ENCODE measurements at regions not wholly inside any gene's neighbourhood (a gene's known extent, or its start where the extent isn't known, plus 50 kb on each side); places are given as distances from the start of the nearest gene placed in this dataset.

DNA sequence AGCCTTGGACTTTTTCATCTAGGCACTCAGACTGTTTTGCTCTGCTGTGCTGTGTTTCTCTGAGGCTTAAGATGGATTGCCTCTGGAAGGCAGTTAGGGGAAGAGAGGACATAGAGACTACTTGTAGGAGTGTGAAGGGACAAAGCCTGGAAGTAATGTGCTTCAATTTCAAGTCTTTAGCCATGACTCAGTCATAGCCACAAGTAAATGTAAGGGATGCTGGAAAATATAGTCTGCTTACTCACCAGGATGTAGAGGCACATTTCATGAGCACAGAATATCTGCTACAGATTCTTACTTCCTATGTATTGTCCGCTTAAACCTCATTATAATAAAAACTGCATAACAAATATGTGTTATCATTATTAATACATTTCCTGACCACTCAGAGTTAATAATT is 794.3 kb upstream of the NOVA1 start:
- TF ChIP-seq, protein P1, sequence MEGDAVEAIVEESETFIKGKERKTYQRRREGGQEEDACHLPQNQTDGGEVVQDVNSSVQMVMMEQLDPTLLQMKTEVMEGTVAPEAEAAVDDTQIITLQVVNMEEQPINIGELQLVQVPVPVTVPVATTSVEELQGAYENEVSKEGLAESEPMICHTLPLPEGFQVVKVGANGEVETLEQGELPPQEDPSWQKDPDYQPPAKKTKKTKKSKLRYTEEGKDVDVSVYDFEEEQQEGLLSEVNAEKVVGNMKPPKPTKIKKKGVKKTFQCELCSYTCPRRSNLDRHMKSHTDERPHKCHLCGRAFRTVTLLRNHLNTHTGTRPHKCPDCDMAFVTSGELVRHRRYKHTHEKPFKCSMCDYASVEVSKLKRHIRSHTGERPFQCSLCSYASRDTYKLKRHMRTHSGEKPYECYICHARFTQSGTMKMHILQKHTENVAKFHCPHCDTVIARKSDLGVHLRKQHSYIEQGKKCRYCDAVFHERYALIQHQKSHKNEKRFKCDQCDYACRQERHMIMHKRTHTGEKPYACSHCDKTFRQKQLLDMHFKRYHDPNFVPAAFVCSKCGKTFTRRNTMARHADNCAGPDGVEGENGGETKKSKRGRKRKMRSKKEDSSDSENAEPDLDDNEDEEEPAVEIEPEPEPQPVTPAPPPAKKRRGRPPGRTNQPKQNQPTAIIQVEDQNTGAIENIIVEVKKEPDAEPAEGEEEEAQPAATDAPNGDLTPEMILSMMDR (IDR thresholded peaks at IDR 0.05), result no peak
- DNase-seq (ENCODE audit: extremely low spot score, unreplicated experiment), result no peak
- H3K27ac Mint-ChIP-seq (ENCODE audit: unreplicated experiment), result peak overlapping the region; percentile 29
- no peaks in the 10 kb centered on the region for H3K9me3 Mint-ChIP-seq (ENCODE audit: unreplicated experiment)
- no peaks in the 10 kb centered on the region for H3K27me3 Mint-ChIP-seq (ENCODE audit: unreplicated experiment)
- no peaks in the 10 kb centered on the region for H3K36me3 Mint-ChIP-seq (ENCODE audit: unreplicated experiment)
- peaks cover 20% of the 10 kb centered on the region for H3K4me1 Mint-ChIP-seq (ENCODE audit: unreplicated experiment)
- H3K4me3 Mint-ChIP-seq (ENCODE audit: unreplicated experiment), result no peak overlapping the region

DNA sequence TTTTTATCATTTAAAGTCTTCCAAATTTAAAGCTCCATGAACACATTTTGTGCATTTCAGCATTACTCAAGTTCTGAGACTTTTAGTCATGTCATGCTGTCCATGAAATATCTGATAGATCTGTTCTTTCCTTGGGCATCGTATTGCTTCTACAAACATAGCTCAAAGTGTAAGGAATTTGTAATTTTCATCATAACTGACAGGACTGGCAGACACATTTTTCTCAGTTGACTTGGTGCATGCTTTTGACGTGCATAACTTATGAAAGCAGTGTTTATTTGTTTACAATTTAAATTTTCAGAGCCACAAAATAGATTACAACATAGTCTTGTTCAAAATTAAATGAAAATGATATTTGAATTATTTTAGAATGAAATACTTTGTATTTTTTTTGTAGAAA is 812.1 kb upstream of the NOVA1 start:
- H3K27me3 Mint-ChIP-seq (ENCODE audit: unreplicated experiment), result no peaks in the 10 kb centered on the region
- H3K36me3 Mint-ChIP-seq (ENCODE audit: unreplicated experiment), result no peaks in the 10 kb centered on the region
- TF ChIP-seq, protein P1 (IDR thresholded peaks at IDR 0.05), result no peak
- H3K27ac Mint-ChIP-seq (ENCODE audit: unreplicated experiment), result peak overlapping the region; percentile 81
- no peak overlapping the region for H3K4me3 Mint-ChIP-seq (ENCODE audit: unreplicated experiment)
- H3K4me1 Mint-ChIP-seq (ENCODE audit: unreplicated experiment), result peaks cover 31% of the 10 kb centered on the region
- H3K9me3 Mint-ChIP-seq (ENCODE audit: unreplicated experiment), result no peaks in the 10 kb centered on the region
- DNase-seq (ENCODE audit: extremely low spot score, unreplicated experiment), result no peak

DNA sequence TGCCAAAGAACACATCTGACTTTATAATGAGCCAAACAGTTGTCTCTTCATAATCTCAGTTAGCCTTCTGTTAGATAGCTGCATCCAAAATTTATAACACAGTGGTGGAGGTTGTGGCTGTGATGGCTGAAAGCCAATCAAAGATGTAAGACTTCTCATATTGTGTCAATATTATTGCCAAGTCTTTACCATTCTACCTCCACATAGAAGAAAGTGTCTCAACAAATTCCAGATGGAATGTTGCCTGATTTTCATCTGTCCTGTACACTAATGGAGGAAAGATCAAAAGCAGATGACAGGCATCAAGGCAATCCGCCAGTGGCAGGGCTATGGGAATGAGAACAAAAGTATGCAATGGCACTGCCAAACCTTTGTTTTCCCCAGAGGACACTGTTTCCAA is 813.1 kb upstream of the NOVA1 start:
- peak overlapping the region; percentile 1 for H3K27ac Mint-ChIP-seq (ENCODE audit: unreplicated experiment)
- H3K36me3 Mint-ChIP-seq (ENCODE audit: unreplicated experiment), result no peaks in the 10 kb centered on the region
- H3K27me3 Mint-ChIP-seq (ENCODE audit: unreplicated experiment), result no peaks in the 10 kb centered on the region
- TF ChIP-seq, protein P1 (IDR thresholded peaks at IDR 0.05), result no peak
- H3K9me3 Mint-ChIP-seq (ENCODE audit: unreplicated experiment), result no peaks in the 10 kb centered on the region
- H3K4me3 Mint-ChIP-seq (ENCODE audit: unreplicated experiment), result no peak overlapping the region
- peaks cover 31% of the 10 kb centered on the region for H3K4me1 Mint-ChIP-seq (ENCODE audit: unreplicated experiment)
- DNase-seq (ENCODE audit: extremely low spot score, unreplicated experiment), result no peak

DNA sequence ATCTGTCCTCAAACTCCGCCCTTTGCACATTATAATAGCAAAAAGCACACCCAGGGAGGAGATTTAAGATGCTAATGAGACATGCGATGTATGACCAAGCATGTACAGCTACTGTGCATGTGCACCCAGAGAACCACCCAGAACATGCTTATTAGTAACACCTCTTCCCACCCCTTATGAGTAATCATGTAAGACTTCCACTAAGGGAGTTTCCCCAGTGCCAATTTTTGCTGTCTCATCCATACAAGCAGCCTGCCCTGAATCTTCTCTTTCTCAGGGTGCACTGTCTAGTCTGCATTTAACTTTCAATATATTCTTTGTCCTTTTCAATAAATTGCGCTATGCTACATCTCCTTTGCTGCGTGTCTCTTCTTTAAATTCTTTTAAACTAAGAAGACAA is 830.0 kb upstream of the NOVA1 start:
- Mint-ChIP-seq H3K4me3 (ENCODE audit: unreplicated experiment) (no peak overlapping the region), H3K4me1 (ENCODE audit: unreplicated experiment) (peaks cover 27% of the 10 kb centered on the region), H3K36me3 (ENCODE audit: unreplicated experiment) (no peaks in the 10 kb centered on the region), H3K9me3 (ENCODE audit: unreplicated experiment) (peaks cover 8% of the 10 kb centered on the region), H3K27ac (ENCODE audit: unreplicated experiment) (peak overlapping the region; percentile 69), H3K27me3 (ENCODE audit: unreplicated experiment) (no peaks in the 10 kb centered on the region)
- no peak for DNase-seq (ENCODE audit: extremely low spot score, unreplicated experiment)
- TF ChIP-seq, protein P1 (IDR thresholded peaks at IDR 0.05), result no peak

DNA sequence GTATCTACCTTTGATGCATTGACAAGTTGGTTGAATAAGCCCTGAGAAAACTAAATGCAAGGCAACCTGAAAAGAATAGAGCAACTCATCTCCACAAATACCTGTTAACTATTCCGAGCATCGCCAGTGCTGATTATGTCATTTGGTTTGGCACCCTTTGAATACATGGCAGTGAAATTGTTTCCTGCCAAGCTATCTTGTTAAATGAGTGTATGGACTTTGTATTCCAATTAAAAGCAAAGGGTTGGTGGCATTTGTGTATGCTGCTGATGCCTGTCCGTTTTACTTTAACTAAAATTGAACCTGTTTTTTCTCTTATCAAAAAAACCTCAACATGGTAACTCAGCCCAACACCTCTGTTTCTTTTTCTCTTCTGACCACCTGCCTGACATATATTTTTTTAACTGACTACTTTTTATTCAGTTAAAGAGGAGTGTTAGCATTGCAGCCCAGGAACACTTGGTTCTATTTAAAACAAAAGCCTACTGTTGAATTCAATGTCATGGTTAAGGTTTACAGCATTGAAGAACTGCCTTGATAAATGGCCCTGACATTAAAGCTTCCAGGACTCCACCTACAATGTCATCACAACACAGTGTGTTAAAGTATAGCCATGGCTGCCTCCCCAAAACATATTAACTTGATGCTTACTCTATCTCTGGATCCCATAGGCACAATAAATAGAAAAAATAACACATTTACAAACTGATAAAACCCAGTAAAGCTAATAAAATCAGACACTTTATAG is 838.3 kb upstream of the NOVA1 start:
- H3K4me3 Mint-ChIP-seq (ENCODE audit: unreplicated experiment), result no peak overlapping the region
- H3K27me3 Mint-ChIP-seq (ENCODE audit: unreplicated experiment), result no peaks in the 10 kb centered on the region
- DNase-seq (ENCODE audit: extremely low spot score, unreplicated experiment), result no peak
- no peak overlapping the region for H3K27ac Mint-ChIP-seq (ENCODE audit: unreplicated experiment)
- TF ChIP-seq, protein P1 (IDR thresholded peaks at IDR 0.05), result no peak
- H3K4me1 Mint-ChIP-seq (ENCODE audit: unreplicated experiment), result no peaks in the 10 kb centered on the region
- no peaks in the 10 kb centered on the region for H3K36me3 Mint-ChIP-seq (ENCODE audit: unreplicated experiment)
- no peaks in the 10 kb centered on the region for H3K9me3 Mint-ChIP-seq (ENCODE audit: unreplicated experiment)

All from osteocyte (in vitro differentiated cells).